IMR-90 (cell line): ENCODE measurements at regions not wholly inside any gene's neighbourhood (a gene's known extent, or its start where the extent isn't known, plus 50 kb on each side); places are given as distances from the start of the nearest gene placed in this dataset.

Experiments used
- ATAC-seq: fragments of 200-7000 bp; cut with Tn5 transposase; 2 replicates; pipeline ENCODE4 v1.9.1; 2020; ENCODE audit warnings: low read depth, mild to moderate bottlenecking, moderate library complexity
- BruUV-seq: library from RNA; stranded (reverse); fragments of 400-500 nt; replicated peaks from 2 replicates; lab custom pipeline; 2021; lab: Mats Ljungman, UMichigan
- CTCF ChIA-PET: fragments of 300-600 bp; formaldehyde crosslinking; extraction: SDS; loops from one replicate; lab custom pipeline; 2021; ENCODE audit warnings: antibody characterized with exemption; lab: Yijun Ruan, JAX
- POLR2A ChIA-PET: fragments of 300-600 bp; sonication (Branson Sonifier 250); formaldehyde crosslinking; loops from one replicate; lab custom pipeline; 2022; ENCODE audit warnings: antibody characterized with exemption; ENCODE audit not compliant: unreplicated experiment; lab: Charles Lee
- DNase-seq: peaks from one replicate; pipeline ENCODE4 v3.0.0; 2013
- H2AFZ ChIP-seq: replicated peaks from 2 replicates; pipeline ENCODE3; 2013; ENCODE audit warnings: low read length, mild to moderate bottlenecking; ENCODE audit not compliant: poor library complexity
- H2AK5ac ChIP-seq: 2 replicates; pipeline ENCODE4 v1.6.1; 2013; ENCODE audit warnings: low read depth, low read length, inconsistent platforms
- H2AK9ac ChIP-seq: replicated peaks from 2 replicates; pipeline ENCODE3; 2013; ENCODE audit warnings: mild to moderate bottlenecking, low read depth, low read length, moderate library complexity; ENCODE audit not compliant: poor library complexity
- H2BK120ac ChIP-seq: 2 replicates; pipeline ENCODE4 v1.6.1; 2013; ENCODE audit warnings: low read depth, low read length, inconsistent platforms
- H2BK15ac ChIP-seq: 3 replicates; pipeline ENCODE4 v1.6.1; 2013; ENCODE audit warnings: low read depth, low read length, inconsistent platforms
- H2BK20ac ChIP-seq: 2 replicates; pipeline ENCODE4 v1.6.1; 2013; ENCODE audit warnings: low read depth, mild to moderate bottlenecking, inconsistent platforms, low read length, moderate library complexity
- H2BK5ac ChIP-seq: 2 replicates; pipeline ENCODE4 v1.6.1; 2013; ENCODE audit warnings: mild to moderate bottlenecking, low read depth, low read length, inconsistent platforms; ENCODE audit not compliant: poor library complexity, severe bottlenecking
- H3K14ac ChIP-seq: replicated peaks from 2 replicates; pipeline ENCODE4 v1.6.1; 2013; ENCODE audit warnings: low read depth, low read length, inconsistent platforms
- H3K18ac ChIP-seq: 2 replicates; pipeline ENCODE4 v1.6.1; 2013; ENCODE audit warnings: low read depth, low read length, control low read depth
- H3K23ac ChIP-seq: 2 replicates; pipeline ENCODE4 v1.6.1; 2013; ENCODE audit warnings: low read depth, low read length, inconsistent platforms
- H3K27ac ChIP-seq: 2 replicates; pipeline ENCODE4 v1.5.1; 2013; ENCODE audit warnings: mild to moderate bottlenecking, control low read depth, low read length; ENCODE audit not compliant: insufficient read depth
- H3K27me3 ChIP-seq: 2 replicates; pipeline ENCODE4 v1.6.1; 2013; ENCODE audit warnings: low read length; ENCODE audit not compliant: control insufficient read depth, insufficient read depth
- H3K36me3 ChIP-seq: 2 replicates; pipeline ENCODE4 v1.6.1; 2013; ENCODE audit warnings: low read length, mixed read lengths; ENCODE audit not compliant: control insufficient read depth, insufficient read depth
- H3K4ac ChIP-seq: 2 replicates; pipeline ENCODE4 v1.6.1; 2013; ENCODE audit warnings: low read depth, low read length, inconsistent platforms
- H3K4me1 ChIP-seq: 2 replicates; pipeline ENCODE4 v1.6.1; 2013; ENCODE audit warnings: low read length, mixed read lengths; ENCODE audit not compliant: control insufficient read depth, insufficient read depth
- H3K4me2 ChIP-seq: 2 replicates; pipeline ENCODE4 v1.6.1; 2013; ENCODE audit warnings: low read depth, mild to moderate bottlenecking, control low read depth, low read length, moderate library complexity
- H3K4me3 ChIP-seq: 2 replicates; pipeline ENCODE4 v1.5.1; 2013; ENCODE audit warnings: low read depth, mild to moderate bottlenecking, control low read depth, low read length, moderate library complexity; ENCODE audit not compliant: insufficient read depth
- H3K56ac ChIP-seq: 2 replicates; pipeline ENCODE4 v1.6.1; 2013; ENCODE audit warnings: low read length, inconsistent platforms; ENCODE audit not compliant: insufficient read depth; ENCODE audit errors: extremely low read depth
- H3K79me1 ChIP-seq, 2 experiments: 2 replicates each; pipeline ENCODE4 v1.6.1; 2013; ENCODE audit warnings: low read length in 2 of 2, inconsistent platforms in 1 of 2, low read depth in 1 of 2
- H3K9ac ChIP-seq: 2 replicates; pipeline ENCODE4 v1.6.1; 2013; ENCODE audit warnings: low read depth, low read length, control low read depth
- H3K9me1 ChIP-seq: 2 replicates; pipeline ENCODE4 v1.6.1; 2013; ENCODE audit warnings: low read length, inconsistent platforms; ENCODE audit not compliant: insufficient read depth
- H3K9me3 ChIP-seq: 2 replicates; pipeline ENCODE4 v1.6.1; 2013; ENCODE audit warnings: low read length; ENCODE audit not compliant: control insufficient read depth, insufficient read depth
- H4K20me1 ChIP-seq: 2 replicates; pipeline ENCODE4 v1.6.1; 2013; ENCODE audit warnings: low read length, inconsistent platforms; ENCODE audit not compliant: insufficient read depth
- H4K5ac ChIP-seq: 2 replicates; pipeline ENCODE4 v1.6.1; 2013; ENCODE audit warnings: mild to moderate bottlenecking, low read depth, low read length, control low read depth
- H4K8ac ChIP-seq, 2 experiments: 2 replicates each; pipeline ENCODE4 v1.6.1; 2013; ENCODE audit warnings: low read depth in 2 of 2, low read length in 2 of 2, control low read depth in 1 of 2, inconsistent platforms in 1 of 2
- H4K91ac ChIP-seq: 2 replicates; pipeline ENCODE4 v1.6.1; 2013; ENCODE audit warnings: low read depth, low read length, inconsistent platforms; ENCODE audit not compliant: insufficient read depth
- BHLHE40 ChIP-seq: fragments of 150-350 bp; IDR thresholded peaks from 2 replicates; pipeline ENCODE4 v1.6.1; 2016; ENCODE audit warnings: mild to moderate bottlenecking, low read depth, low read length
- CEBPB ChIP-seq: IDR thresholded peaks from 2 replicates; pipeline ENCODE4 v1.6.1; 2012; ENCODE audit warnings: low read depth, low read length, improper control_type of control experiment
- CHD1 ChIP-seq: IDR thresholded peaks from 2 replicates; pipeline ENCODE4 v1.6.1; 2012; ENCODE audit warnings: low read depth, low read length, improper control_type of control experiment
- FOS ChIP-seq: fragments of 150-350 bp; IDR thresholded peaks from 2 replicates; pipeline ENCODE4 v1.6.1; 2016; ENCODE audit warnings: low read depth, low read length
- MAFK ChIP-seq: IDR thresholded peaks from 2 replicates; pipeline ENCODE4 v1.6.1; 2012; ENCODE audit warnings: low read depth, low read length, improper control_type of control experiment
- MXI1 ChIP-seq: IDR thresholded peaks from 2 replicates; pipeline ENCODE4 v1.6.1; 2012; ENCODE audit warnings: low read depth, mild to moderate bottlenecking, low read length, moderate library complexity, borderline replicate concordance
- NFE2L2 ChIP-seq: fragments of 150-350 bp; IDR thresholded peaks from 2 replicates; pipeline ENCODE4 v1.6.1; 2016; ENCODE audit warnings: low read depth, mild to moderate bottlenecking, low read length
- RAD21 ChIP-seq: IDR thresholded peaks from 2 replicates; pipeline ENCODE4 v1.6.1; 2012; ENCODE audit warnings: low read length, improper control_type of control experiment
- RCOR1 ChIP-seq: IDR thresholded peaks from 2 replicates; pipeline ENCODE4 v1.6.1; 2012; ENCODE audit warnings: mild to moderate bottlenecking, low read length, improper control_type of control experiment; ENCODE audit not compliant: insufficient replicate concordance
- RFX5 ChIP-seq: IDR thresholded peaks from 2 replicates; pipeline ENCODE4 v1.8.0; 2012; ENCODE audit warnings: low read depth, mild to moderate bottlenecking, low read length, moderate library complexity
- SMC3 ChIP-seq: fragments of 150-350 bp; IDR thresholded peaks from 2 replicates; pipeline ENCODE4 v1.6.1; 2016; ENCODE audit warnings: low read depth, mild to moderate bottlenecking, antibody characterized with exemption, low read length, moderate library complexity
- USF2 ChIP-seq: fragments of 150-350 bp; IDR thresholded peaks from 2 replicates; pipeline ENCODE4 v1.6.1; 2017; ENCODE audit warnings: mild to moderate bottlenecking, antibody characterized with exemption, low read length, low read depth
- WGBS, 2 experiments: methylation state at CpG; one replicate each; pipeline versions ENCODE4 v1.1.5 to v1.1.7; 2013; ENCODE audit warnings: missing lambda C conversion rate in 2 of 2; ENCODE audit not compliant: insufficient read length in 1 of 2; ENCODE audit errors: extremely low coverage in 2 of 2; 5-methylcytosine and 5-hydroxymethylcytosine counted together
- dilution Hi-C: fragments of 300-500 bp; cut with HindIII; formaldehyde crosslinking; loops from one replicate; pipeline ENCODE4 v1.14.3; 2018; ENCODE audit warnings: low sequenced_read_pairs; ENCODE audit not compliant: unreplicated experiment
- in situ Hi-C: fragments of 300-500 bp; cut with MboI; formaldehyde crosslinking; loops from 3 replicates; pipeline ENCODE4 v1.14.3; 2019; ENCODE audit warnings: low sequenced_read_pairs, inconsistent platforms, mixed read lengths
- intact Hi-C: fragments of 100-400 bp; cut with micrococcal nuclease; formaldehyde crosslinking; loops from 2 replicates; pipeline ENCODE4 v1.10.0; 2022
- TF ChIP-seq, protein P1 (sequence below): conservative IDR thresholded peaks from 2 replicates; pipeline ENCODE4 v1.5.1; 2012; ENCODE audit warnings: mild to moderate bottlenecking, low read depth, low read length, improper control_type of control experiment
- TF ChIP-seq, protein P2 (sequence below): fragments of 150-350 bp; IDR thresholded peaks from 2 replicates; pipeline ENCODE4 v1.6.1; 2016; ENCODE audit warnings: low read depth, mild to moderate bottlenecking, low read length, moderate library complexity, borderline replicate concordance

DNA sequence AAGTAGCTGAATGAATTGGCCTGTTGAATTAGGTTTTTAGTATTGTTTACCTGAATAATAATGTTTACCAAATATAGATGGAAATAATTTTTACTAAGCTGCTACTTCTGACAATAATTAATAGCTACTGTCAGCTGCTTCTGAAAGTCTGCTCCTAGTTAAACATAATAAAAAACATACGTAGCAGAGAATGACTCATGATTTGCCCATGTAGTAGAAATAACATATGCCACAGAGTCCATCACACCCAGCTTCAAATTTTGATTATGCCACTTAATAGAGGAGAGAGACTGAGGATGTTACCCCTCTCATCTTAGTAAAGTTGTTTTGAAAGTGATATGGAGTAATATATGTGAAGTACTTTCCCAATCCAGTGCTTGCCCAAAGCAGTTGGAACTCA, 57.6 kb upstream of the MDFIC start:
- H2BK20ac ChIP-seq: no peak overlapping the region
- H2BK5ac ChIP-seq: no peak overlapping the region
- no peaks in the 10 kb centered on the region for H3K79me1 ChIP-seq
- H4K91ac ChIP-seq: no peak overlapping the region
- H3K4me3 ChIP-seq: no peak overlapping the region
- H4K5ac ChIP-seq: no peak overlapping the region
- H3K14ac ChIP-seq: no peak overlapping the region
- no peak overlapping the region for H3K23ac ChIP-seq
- intact Hi-C loops: loop anchor here (10.0 kb wide), 1 partner anchor 611 kb away; no protein-coding TSS in a partner anchor
- H3K4ac ChIP-seq: no peak overlapping the region
- BruUV-seq: no TSS peak
- no CpG with 5 or more reads among the region's 1 CpG for WGBS, 2 experiments
- DNase-seq (peak; percentile 12), ATAC-seq (no peak)
- H3K9ac ChIP-seq: no peak overlapping the region
- H3K9me1 ChIP-seq: no peaks in the 10 kb centered on the region
- H3K18ac ChIP-seq: no peak overlapping the region
- no peak overlapping the region for H2AK9ac ChIP-seq
- H2BK15ac ChIP-seq: no peak overlapping the region
- H2AK5ac ChIP-seq: no peak overlapping the region
- ChIA-PET CTCF (interaction anchor here (0.9 to 1.7 kb wide), 3 partner anchors 812 to 986 kb away, joined by 3 to 10 read pairs (median 4); no protein-coding TSS in a partner anchor), POLR2A (no interaction called here)
- H2AFZ ChIP-seq: no peak overlapping the region
- no peaks in the 10 kb centered on the region for H4K20me1 ChIP-seq
- no peaks in the 10 kb centered on the region for H3K9me3 ChIP-seq
- in situ Hi-C loops: loop anchor here (10.0 to 25.0 kb wide), 3 partner anchors 823 to 1261 kb away; no protein-coding TSS in a partner anchor
- no peak for TF ChIP-seq USF2
- TF ChIP-seq CHD1: no peak
- TF ChIP-seq CEBPB: no peak
- no peak for TF ChIP-seq NFE2L2
- TF ChIP-seq, protein P1, sequence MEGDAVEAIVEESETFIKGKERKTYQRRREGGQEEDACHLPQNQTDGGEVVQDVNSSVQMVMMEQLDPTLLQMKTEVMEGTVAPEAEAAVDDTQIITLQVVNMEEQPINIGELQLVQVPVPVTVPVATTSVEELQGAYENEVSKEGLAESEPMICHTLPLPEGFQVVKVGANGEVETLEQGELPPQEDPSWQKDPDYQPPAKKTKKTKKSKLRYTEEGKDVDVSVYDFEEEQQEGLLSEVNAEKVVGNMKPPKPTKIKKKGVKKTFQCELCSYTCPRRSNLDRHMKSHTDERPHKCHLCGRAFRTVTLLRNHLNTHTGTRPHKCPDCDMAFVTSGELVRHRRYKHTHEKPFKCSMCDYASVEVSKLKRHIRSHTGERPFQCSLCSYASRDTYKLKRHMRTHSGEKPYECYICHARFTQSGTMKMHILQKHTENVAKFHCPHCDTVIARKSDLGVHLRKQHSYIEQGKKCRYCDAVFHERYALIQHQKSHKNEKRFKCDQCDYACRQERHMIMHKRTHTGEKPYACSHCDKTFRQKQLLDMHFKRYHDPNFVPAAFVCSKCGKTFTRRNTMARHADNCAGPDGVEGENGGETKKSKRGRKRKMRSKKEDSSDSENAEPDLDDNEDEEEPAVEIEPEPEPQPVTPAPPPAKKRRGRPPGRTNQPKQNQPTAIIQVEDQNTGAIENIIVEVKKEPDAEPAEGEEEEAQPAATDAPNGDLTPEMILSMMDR: no peak
- no peak for TF ChIP-seq MXI1
- TF ChIP-seq RCOR1: no peak
- TF ChIP-seq, protein P2, sequence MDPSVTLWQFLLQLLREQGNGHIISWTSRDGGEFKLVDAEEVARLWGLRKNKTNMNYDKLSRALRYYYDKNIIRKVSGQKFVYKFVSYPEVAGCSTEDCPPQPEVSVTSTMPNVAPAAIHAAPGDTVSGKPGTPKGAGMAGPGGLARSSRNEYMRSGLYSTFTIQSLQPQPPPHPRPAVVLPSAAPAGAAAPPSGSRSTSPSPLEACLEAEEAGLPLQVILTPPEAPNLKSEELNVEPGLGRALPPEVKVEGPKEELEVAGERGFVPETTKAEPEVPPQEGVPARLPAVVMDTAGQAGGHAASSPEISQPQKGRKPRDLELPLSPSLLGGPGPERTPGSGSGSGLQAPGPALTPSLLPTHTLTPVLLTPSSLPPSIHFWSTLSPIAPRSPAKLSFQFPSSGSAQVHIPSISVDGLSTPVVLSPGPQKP: no peak
- no peak for TF ChIP-seq FOS
- TF ChIP-seq SMC3: no peak
- no peak for TF ChIP-seq RAD21
- TF ChIP-seq MAFK: no peak
- TF ChIP-seq BHLHE40: no peak
- no peak for TF ChIP-seq RFX5
- H3K27ac ChIP-seq: no peak overlapping the region
- H3K4me2 ChIP-seq: no peak overlapping the region
- H3K27me3 ChIP-seq: no peaks in the 10 kb centered on the region
- dilution Hi-C loops: no loop called here
- H2BK120ac ChIP-seq: no peak overlapping the region
- no peak overlapping the region for H3K56ac ChIP-seq
- H4K8ac ChIP-seq: no peak overlapping the region
- no peaks in the 10 kb centered on the region for H3K4me1 ChIP-seq
- H3K36me3 ChIP-seq: no peaks in the 10 kb centered on the region
